WTC11 (cell line): ENCODE measurements at regions not wholly inside any gene's neighbourhood (a gene's known extent, or its start where the extent isn't known, plus 50 kb on each side); places are given as distances from the start of the nearest gene placed in this dataset.

Experiments used
- ATAC-seq: fragments of 200-7000 bp; cut with Tn5 transposase; 2 replicates; pipeline ENCODE4 v1.10.0; 2021; ENCODE audit warnings: mild to moderate bottlenecking, moderate library complexity
- CTCF ChIA-PET: fragments of 300-600 bp; sonication (Branson Sonifier 250); formaldehyde crosslinking; loops from one replicate; lab custom pipeline; 2021; ENCODE audit warnings: antibody characterized with exemption; lab: Charles Lee
- POLR2A ChIA-PET: fragments of 350-600 bp; sonication (Branson Sonifier 250); formaldehyde crosslinking; loops from one replicate; lab custom pipeline; 2021; ENCODE audit warnings: antibody characterized with exemption; lab: Charles Lee
- DNase-seq: peaks from one replicate; pipeline ENCODE4 v3.0.0; 2021; ENCODE audit warnings: low spot score
- H3K27ac Mint-ChIP-seq: 2 replicates; pipeline ENCODE4 v1.8.0; 2021; ENCODE audit warnings: mixed read lengths
- H3K27me3 Mint-ChIP-seq: 2 replicates; pipeline ENCODE4 v1.8.0; 2021; ENCODE audit warnings: low read depth, mild to moderate bottlenecking, moderate library complexity, mixed read lengths
- H3K36me3 Mint-ChIP-seq: 2 replicates; pipeline ENCODE4 v1.8.0; 2021; ENCODE audit warnings: mixed read lengths
- H3K4me1 Mint-ChIP-seq: 2 replicates; pipeline ENCODE4 v1.8.0; 2022; ENCODE audit warnings: mixed read lengths
- H3K4me3 Mint-ChIP-seq: 2 replicates; pipeline ENCODE4 v1.8.0; 2021; ENCODE audit warnings: mild to moderate bottlenecking, moderate library complexity, mixed read lengths
- H3K9me3 Mint-ChIP-seq: 2 replicates; pipeline ENCODE4 v1.8.0; 2021; ENCODE audit warnings: mixed read lengths
- ARID4B ChIP-seq: sonication (generic); formaldehyde crosslinking; IDR thresholded peaks from 2 replicates; pipeline ENCODE4 v1.8.0; 2023; ENCODE audit warnings: missing genetic modification reagents, mild to moderate bottlenecking, borderline replicate concordance
- ATF1 ChIP-seq: sonication (generic); formaldehyde crosslinking; IDR thresholded peaks from 2 replicates; pipeline ENCODE4 v1.8.1; 2023; ENCODE audit warnings: mild to moderate bottlenecking, moderate library complexity, missing genetic modification reagents
- E2F1 ChIP-seq: sonication (generic); formaldehyde crosslinking; IDR thresholded peaks from 2 replicates; pipeline ENCODE4 v1.8.0; 2022; ENCODE audit warnings: mild to moderate bottlenecking, missing genetic modification reagents
- E2F5 ChIP-seq: sonication (generic); formaldehyde crosslinking; IDR thresholded peaks from 2 replicates; pipeline ENCODE4 v1.8.1; 2022; ENCODE audit warnings: mild to moderate bottlenecking, moderate library complexity, missing genetic modification reagents
- ETV6 ChIP-seq: sonication (generic); formaldehyde crosslinking; IDR thresholded peaks from 2 replicates; pipeline ENCODE4 v1.8.1; 2022; ENCODE audit warnings: mild to moderate bottlenecking, missing genetic modification reagents
- GABPB1 ChIP-seq: sonication (generic); formaldehyde crosslinking; IDR thresholded peaks from 2 replicates; pipeline ENCODE4 v1.8.1; 2023; ENCODE audit warnings: mild to moderate bottlenecking, missing genetic modification reagents
- NR2C2 ChIP-seq: sonication (generic); formaldehyde crosslinking; IDR thresholded peaks from 2 replicates; pipeline ENCODE4 v1.8.0; 2022; ENCODE audit warnings: mild to moderate bottlenecking, missing genetic modification reagents
- NR3C1 ChIP-seq: sonication (generic); formaldehyde crosslinking; conservative IDR thresholded peaks from 2 replicates; pipeline ENCODE4 v1.8.1; 2023; ENCODE audit warnings: low read depth, mild to moderate bottlenecking, missing genetic modification reagents
- OVOL2 ChIP-seq: fragments of 250-450 bp; sonication (Bioruptor Pico); IDR thresholded peaks from 2 replicates; pipeline ENCODE4 v1.9.0; 2021; ENCODE audit warnings: mild to moderate bottlenecking, borderline replicate concordance
- PRRX2 ChIP-seq: fragments of 250-450 bp; sonication (Bioruptor Pico); IDR thresholded peaks from 2 replicates; pipeline ENCODE4 v1.8.0; 2021; ENCODE audit warnings: mild to moderate bottlenecking
- RELA ChIP-seq: sonication (generic); formaldehyde crosslinking; IDR thresholded peaks from 2 replicates; pipeline ENCODE4 v1.8.1; 2022; ENCODE audit warnings: missing genetic modification reagents, mild to moderate bottlenecking, borderline replicate concordance
- RORB ChIP-seq: fragments of 250-450 bp; sonication (Bioruptor Pico); IDR thresholded peaks from 2 replicates; pipeline ENCODE4 v1.9.0; 2021; ENCODE audit warnings: mild to moderate bottlenecking
- TEAD4 ChIP-seq: sonication (generic); formaldehyde crosslinking; IDR thresholded peaks from 2 replicates; pipeline ENCODE4 v1.8.0; 2022; ENCODE audit warnings: mild to moderate bottlenecking, missing genetic modification reagents
- ZNF138 ChIP-seq: sonication (generic); formaldehyde crosslinking; conservative IDR thresholded peaks from 2 replicates; pipeline ENCODE4 v1.8.1; 2022; ENCODE audit warnings: mild to moderate bottlenecking, moderate library complexity, missing genetic modification reagents
- TF ChIP-seq, protein P1 (sequence below): sonication (generic); formaldehyde crosslinking; IDR thresholded peaks from 2 replicates; pipeline ENCODE4 v1.8.1; 2023; ENCODE audit warnings: mild to moderate bottlenecking, moderate library complexity, missing genetic modification reagents
- TF ChIP-seq, protein P2 (sequence below): sonication (generic); formaldehyde crosslinking; IDR thresholded peaks from 2 replicates; pipeline ENCODE4 v1.8.0; 2023; ENCODE audit warnings: missing genetic modification reagents
- TF ChIP-seq, protein P3 (sequence below): fragments of 250-450 bp; sonication (Bioruptor Pico); IDR thresholded peaks from 2 replicates; pipeline ENCODE4 v2.1.2; 2022; ENCODE audit warnings: mild to moderate bottlenecking, moderate library complexity

DNA sequence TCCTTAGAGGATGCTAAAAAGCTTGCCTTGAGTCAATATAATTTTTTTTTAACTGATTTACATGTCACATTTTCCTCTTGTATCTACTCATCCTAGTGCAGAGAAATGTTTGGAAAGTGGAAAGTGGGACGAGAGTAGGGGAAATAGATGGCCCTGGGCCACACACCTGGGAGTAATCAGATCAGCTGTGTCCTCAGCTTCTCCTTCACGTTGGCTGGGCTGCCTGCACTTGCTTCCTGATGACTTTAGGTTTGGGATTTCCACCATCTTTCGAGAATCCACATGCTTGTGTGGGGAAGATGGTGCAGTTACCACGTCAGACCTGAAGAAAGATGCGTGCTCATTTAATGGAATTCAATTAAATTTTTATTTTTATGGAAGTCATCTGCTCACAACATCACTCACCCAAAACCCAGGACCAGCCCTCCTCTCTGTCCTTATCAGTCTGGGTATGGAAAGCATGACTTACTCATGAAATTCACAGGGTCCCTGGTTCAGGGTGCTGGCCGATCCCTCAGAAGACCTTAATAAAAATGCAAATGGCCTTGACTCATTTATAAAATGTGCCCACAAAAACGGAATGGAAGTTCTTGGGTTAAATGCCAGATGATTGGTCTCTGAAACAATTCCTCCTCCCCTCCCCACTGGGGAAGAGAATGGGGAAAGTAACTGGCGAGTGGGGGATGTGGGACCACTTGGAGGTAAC is 74.5 kb upstream of the TIAM2 start:
- Mint-ChIP-seq H3K36me3 (no peaks in the 10 kb centered on the region), H3K27me3 (no peaks in the 10 kb centered on the region), H3K4me1 (peaks cover 13% of the 10 kb centered on the region), H3K27ac (no peak overlapping the region), H3K9me3 (no peaks in the 10 kb centered on the region), H3K4me3 (no peak overlapping the region)
- POLR2A ChIA-PET = no interaction called here
- TF ChIP-seq RELA (CRISPR knock-in tag) (no peak), NR3C1 (no peak), E2F5 (no peak), OVOL2 (CRISPR knock-in tag) (no peak), TEAD4 (CRISPR knock-in tag) (no peak), ATF1 (CRISPR knock-in tag) (no peak), RORB (CRISPR knock-in tag) (no peak), GABPB1 (CRISPR knock-in tag) (no peak), NR2C2 (CRISPR knock-in tag) (no peak), E2F1 (CRISPR knock-in tag) (no peak), ARID4B (CRISPR knock-in tag) (no peak), PRRX2 (CRISPR knock-in tag) (no peak), ZNF138 (no peak), ETV6 (CRISPR knock-in tag) (no peak)
- TF ChIP-seq, protein P1, sequence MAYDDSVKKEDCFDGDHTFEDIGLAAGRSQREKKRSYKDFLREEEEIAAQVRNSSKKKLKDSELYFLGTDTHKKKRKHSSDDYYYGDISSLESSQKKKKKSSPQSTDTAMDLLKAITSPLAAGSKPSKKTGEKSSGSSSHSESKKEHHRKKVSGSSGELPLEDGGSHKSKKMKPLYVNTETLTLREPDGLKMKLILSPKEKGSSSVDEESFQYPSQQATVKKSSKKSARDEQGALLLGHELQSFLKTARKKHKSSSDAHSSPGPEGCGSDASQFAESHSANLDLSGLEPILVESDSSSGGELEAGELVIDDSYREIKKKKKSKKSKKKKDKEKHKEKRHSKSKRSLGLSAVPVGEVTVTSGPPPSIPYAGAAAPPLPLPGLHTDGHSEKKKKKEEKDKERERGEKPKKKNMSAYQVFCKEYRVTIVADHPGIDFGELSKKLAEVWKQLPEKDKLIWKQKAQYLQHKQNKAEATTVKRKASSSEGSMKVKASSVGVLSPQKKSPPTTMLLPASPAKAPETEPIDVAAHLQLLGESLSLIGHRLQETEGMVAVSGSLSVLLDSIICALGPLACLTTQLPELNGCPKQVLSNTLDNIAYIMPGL (CRISPR knock-in tag) = no peak
- TF ChIP-seq, protein P2, sequence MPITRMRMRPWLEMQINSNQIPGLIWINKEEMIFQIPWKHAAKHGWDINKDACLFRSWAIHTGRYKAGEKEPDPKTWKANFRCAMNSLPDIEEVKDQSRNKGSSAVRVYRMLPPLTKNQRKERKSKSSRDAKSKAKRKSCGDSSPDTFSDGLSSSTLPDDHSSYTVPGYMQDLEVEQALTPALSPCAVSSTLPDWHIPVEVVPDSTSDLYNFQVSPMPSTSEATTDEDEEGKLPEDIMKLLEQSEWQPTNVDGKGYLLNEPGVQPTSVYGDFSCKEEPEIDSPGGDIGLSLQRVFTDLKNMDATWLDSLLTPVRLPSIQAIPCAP (CRISPR knock-in tag) = no peak
- TF ChIP-seq, protein P3, sequence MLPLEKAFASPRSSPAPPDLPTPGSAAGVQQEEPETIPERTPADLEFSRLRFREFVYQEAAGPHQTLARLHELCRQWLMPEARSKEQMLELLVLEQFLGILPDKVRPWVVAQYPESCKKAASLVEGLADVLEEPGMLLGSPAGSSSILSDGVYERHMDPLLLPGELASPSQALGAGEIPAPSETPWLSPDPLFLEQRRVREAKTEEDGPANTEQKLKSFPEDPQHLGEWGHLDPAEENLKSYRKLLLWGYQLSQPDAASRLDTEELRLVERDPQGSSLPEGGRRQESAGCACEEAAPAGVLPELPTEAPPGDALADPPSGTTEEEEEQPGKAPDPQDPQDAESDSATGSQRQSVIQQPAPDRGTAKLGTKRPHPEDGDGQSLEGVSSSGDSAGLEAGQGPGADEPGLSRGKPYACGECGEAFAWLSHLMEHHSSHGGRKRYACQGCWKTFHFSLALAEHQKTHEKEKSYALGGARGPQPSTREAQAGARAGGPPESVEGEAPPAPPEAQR (CRISPR knock-in tag) = no peak
- CTCF ChIA-PET = interaction anchor here (1.6 kb wide), 1 partner anchor 52 kb away, joined by 4 read pairs; no protein-coding TSS in a partner anchor
- DNase-seq (no peak), ATAC-seq (no peak)
